ENCODE measurements at regions not wholly inside any gene's neighbourhood (a gene's known extent, or its start where the extent isn't known, plus 50 kb on each side); places are given as distances from the start of the nearest gene placed in this dataset.
A peak's percentile ranks its signal among the peaks of the same experiment; 100 is the strongest.

GRCh38 chr1:82265436-82265835 is 464.7 kb downstream of the ADGRL2 start:
- H2BK5ac ChIP-seq (ENCODE audit: low read depth, low read length, poor library complexity): no peak overlapping the region
- no peak overlapping the region for H4K91ac ChIP-seq (ENCODE audit: low read depth, low read length)
- no peak overlapping the region for H3K4ac ChIP-seq (ENCODE audit: low read depth, low read length)
- no peak overlapping the region for H3K4me2 ChIP-seq (ENCODE audit: low read length)
- H3K18ac ChIP-seq (ENCODE audit: low read length): no peak overlapping the region
- H4K8ac ChIP-seq (ENCODE audit: low read depth, low read length): no peak overlapping the region
- no peak overlapping the region for H3K23ac ChIP-seq (ENCODE audit: low read length)
- H2AFZ ChIP-seq (ENCODE audit: insufficient read depth, low read length, poor library complexity): no peak overlapping the region
- H3K27ac ChIP-seq (ENCODE audit: low read depth, low read length): no peak overlapping the region
- H3K4me3 ChIP-seq (ENCODE audit: low read depth, low read length): no peak overlapping the region
- no peaks in the 10 kb centered on the region for H3K9me3 ChIP-seq (ENCODE audit: insufficient read depth, low read depth, low read length)
- peak; percentile 7 to 25 for DNase-seq
- no peak overlapping the region for H3K14ac ChIP-seq (ENCODE audit: low read length)
- H2AK5ac ChIP-seq (ENCODE audit: low read length): no peak overlapping the region
- H3K27me3 ChIP-seq (ENCODE audit: insufficient read depth, low read length): no peaks in the 10 kb centered on the region
- H2BK12ac ChIP-seq (ENCODE audit: low read length): no peak overlapping the region
- no CpG with 5 or more reads among the region's 5 CpGs for WGBS (ENCODE audit: extremely low coverage, insufficient coverage, insufficient read length)
- H3K79me2 ChIP-seq (ENCODE audit: control insufficient read depth, insufficient read depth, low read length, poor library complexity): no peaks in the 10 kb centered on the region
- no peak overlapping the region for H3K9ac ChIP-seq (ENCODE audit: low read length)
- no peak overlapping the region for H2BK120ac ChIP-seq (ENCODE audit: insufficient read depth, low read length, poor library complexity)
- no peak overlapping the region for H4K12ac ChIP-seq (ENCODE audit: low read depth, low read length)
- peaks cover 2% of the 10 kb centered on the region for H3K79me1 ChIP-seq (ENCODE audit: low read length)
- no peaks in the 10 kb centered on the region for H3K36me3 ChIP-seq (ENCODE audit: control insufficient read depth in 1 of 2, insufficient read depth in 2 of 2, low read length in 2 of 2)
- H3K4me1 ChIP-seq (ENCODE audit: control insufficient read depth in 1 of 2, insufficient read depth in 2 of 2, low read length in 2 of 2): peaks cover 3 to 4% of the 10 kb centered on the region in 2 experiments

GRCh38 chr1:82264802-82265201 is 464.1 kb downstream of the ADGRL2 start:
- Histone ChIP-seq H3K79me2 (ENCODE audit: control insufficient read depth, insufficient read depth, low read length, poor library complexity) (no peaks in the 10 kb centered on the region), H3K4me2 (ENCODE audit: low read length) (no peak overlapping the region), H3K79me1 (ENCODE audit: low read length) (peaks cover 2% of the 10 kb centered on the region), H3K9ac (ENCODE audit: low read length) (no peak overlapping the region), H2AK5ac (ENCODE audit: low read length) (no peak overlapping the region), H4K8ac (ENCODE audit: low read depth, low read length) (no peak overlapping the region), H3K9me3 (ENCODE audit: insufficient read depth, low read depth, low read length) (no peaks in the 10 kb centered on the region), H3K23ac (ENCODE audit: low read length) (no peak overlapping the region), H3K4ac (ENCODE audit: low read depth, low read length) (no peak overlapping the region), H4K91ac (ENCODE audit: low read depth, low read length) (no peak overlapping the region), H2AFZ (ENCODE audit: insufficient read depth, low read length, poor library complexity) (no peak overlapping the region), H3K18ac (ENCODE audit: low read length) (no peak overlapping the region), H2BK120ac (ENCODE audit: insufficient read depth, low read length, poor library complexity) (no peak overlapping the region), H3K27ac (ENCODE audit: low read depth, low read length) (no peak overlapping the region), H3K4me1 (ENCODE audit: control insufficient read depth in 1 of 2, insufficient read depth in 2 of 2, low read length in 2 of 2) (peaks cover 2 to 3% of the 10 kb centered on the region in 2 experiments), H2BK12ac (ENCODE audit: low read length) (no peak overlapping the region), H3K27me3 (ENCODE audit: insufficient read depth, low read length) (no peaks in the 10 kb centered on the region), H4K12ac (ENCODE audit: low read depth, low read length) (no peak overlapping the region), H3K4me3 (ENCODE audit: low read depth, low read length) (no peak overlapping the region), H3K36me3 (ENCODE audit: control insufficient read depth in 1 of 2, insufficient read depth in 2 of 2, low read length in 2 of 2) (no peaks in the 10 kb centered on the region), H3K14ac (ENCODE audit: low read length) (no peak overlapping the region), H2BK5ac (ENCODE audit: low read depth, low read length, poor library complexity) (no peak overlapping the region)
- WGBS (ENCODE audit: extremely low coverage, insufficient coverage, insufficient read length): no CpG with 5 or more reads among the region's 3 CpGs
- DNase-seq: no peak

GRCh38 chr1:82263396-82263795 is 462.7 kb downstream of the ADGRL2 start:
- Histone ChIP-seq H4K91ac (ENCODE audit: low read depth, low read length) (no peak overlapping the region), H3K4me2 (ENCODE audit: low read length) (no peak overlapping the region), H4K12ac (ENCODE audit: low read depth, low read length) (no peak overlapping the region), H2AK5ac (ENCODE audit: low read length) (no peak overlapping the region), H4K8ac (ENCODE audit: low read depth, low read length) (no peak overlapping the region), H2BK12ac (ENCODE audit: low read length) (no peak overlapping the region), H3K79me2 (ENCODE audit: control insufficient read depth, insufficient read depth, low read length, poor library complexity) (no peaks in the 10 kb centered on the region), H3K4ac (ENCODE audit: low read depth, low read length) (no peak overlapping the region), H3K9me3 (ENCODE audit: insufficient read depth, low read depth, low read length) (no peaks in the 10 kb centered on the region), H3K18ac (ENCODE audit: low read length) (no peak overlapping the region), H3K9ac (ENCODE audit: low read length) (no peak overlapping the region), H3K23ac (ENCODE audit: low read length) (no peak overlapping the region), H2BK120ac (ENCODE audit: insufficient read depth, low read length, poor library complexity) (no peak overlapping the region), H3K36me3 (ENCODE audit: control insufficient read depth in 1 of 2, insufficient read depth in 2 of 2, low read length in 2 of 2) (no peaks in the 10 kb centered on the region), H3K27me3 (ENCODE audit: insufficient read depth, low read length) (no peaks in the 10 kb centered on the region), H3K27ac (ENCODE audit: low read depth, low read length) (no peak overlapping the region), H3K4me1 (ENCODE audit: control insufficient read depth in 1 of 2, insufficient read depth in 2 of 2, low read length in 2 of 2) (peaks cover 0 to 2% of the 10 kb centered on the region in 2 experiments), H3K4me3 (ENCODE audit: low read depth, low read length) (no peak overlapping the region), H3K79me1 (ENCODE audit: low read length) (peaks cover 2% of the 10 kb centered on the region), H3K14ac (ENCODE audit: low read length) (no peak overlapping the region), H2AFZ (ENCODE audit: insufficient read depth, low read length, poor library complexity) (no peak overlapping the region), H2BK5ac (ENCODE audit: low read depth, low read length, poor library complexity) (no peak overlapping the region)
- no peak for DNase-seq
- WGBS (ENCODE audit: extremely low coverage, insufficient coverage, insufficient read length): no CpG with 5 or more reads among the region's 1 CpG

- DNase-seq: no peak
- H3K4me2 ChIP-seq (ENCODE audit: low read length): no peak overlapping the region
- H3K79me1 ChIP-seq (ENCODE audit: low read length): no peaks in the 10 kb centered on the region
- no peak overlapping the region for H3K27ac ChIP-seq (ENCODE audit: low read depth, low read length)
- no CpG with 5 or more reads among the region's 1 CpG for WGBS (ENCODE audit: extremely low coverage, insufficient coverage, insufficient read length)
- no peaks in the 10 kb centered on the region for H3K27me3 ChIP-seq (ENCODE audit: insufficient read depth, low read length)
- peaks cover 0 to 2% of the 10 kb centered on the region in 2 experiments for H3K4me1 ChIP-seq (ENCODE audit: control insufficient read depth in 1 of 2, insufficient read depth in 2 of 2, low read length in 2 of 2)
- no peak overlapping the region for H3K4ac ChIP-seq (ENCODE audit: low read depth, low read length)
- no peak overlapping the region for H3K18ac ChIP-seq (ENCODE audit: low read length)
- H3K9me3 ChIP-seq (ENCODE audit: insufficient read depth, low read depth, low read length): no peaks in the 10 kb centered on the region
- H3K36me3 ChIP-seq (ENCODE audit: control insufficient read depth in 1 of 2, insufficient read depth in 2 of 2, low read length in 2 of 2): no peaks in the 10 kb centered on the region
- H4K91ac ChIP-seq (ENCODE audit: low read depth, low read length): no peak overlapping the region
- no peak overlapping the region for H2BK120ac ChIP-seq (ENCODE audit: insufficient read depth, low read length, poor library complexity)
- no peak overlapping the region for H2AFZ ChIP-seq (ENCODE audit: insufficient read depth, low read length, poor library complexity)
- H3K79me2 ChIP-seq (ENCODE audit: control insufficient read depth, insufficient read depth, low read length, poor library complexity): no peaks in the 10 kb centered on the region
- H2BK12ac ChIP-seq (ENCODE audit: low read length): no peak overlapping the region
- H2BK5ac ChIP-seq (ENCODE audit: low read depth, low read length, poor library complexity): no peak overlapping the region
- H4K12ac ChIP-seq (ENCODE audit: low read depth, low read length): no peak overlapping the region
- H3K9ac ChIP-seq (ENCODE audit: low read length): no peak overlapping the region
- no peak overlapping the region for H3K23ac ChIP-seq (ENCODE audit: low read length)
- no peak overlapping the region for H3K14ac ChIP-seq (ENCODE audit: low read length)
- no peak overlapping the region for H3K4me3 ChIP-seq (ENCODE audit: low read depth, low read length)
- H2AK5ac ChIP-seq (ENCODE audit: low read length): no peak overlapping the region
- H4K8ac ChIP-seq (ENCODE audit: low read depth, low read length): no peak overlapping the region
Observed at GRCh38 chr1:82260666-82261065, 459.9 kb downstream of the ADGRL2 start.
